HG02763 (cell line): ENCODE measurements at regions not wholly inside any gene's neighbourhood (a gene's known extent, or its start where the extent isn't known, plus 50 kb on each side); places are given as distances from the start of the nearest gene placed in this dataset.
"Not testable (repeated sequence)": the region's sequence is repeated elsewhere in the genome, so short reads cannot be mapped to it uniquely, and the experiment has no call there.

ENCODE experiments used
- ATAC-seq: cut with Tn5 transposase; IDR thresholded peaks from one replicate; pipeline ENCODE4 v1.9.1; 2021; ENCODE audit warnings: mild to moderate bottlenecking, moderate library complexity; ENCODE audit not compliant: unreplicated experiment

DNA sequence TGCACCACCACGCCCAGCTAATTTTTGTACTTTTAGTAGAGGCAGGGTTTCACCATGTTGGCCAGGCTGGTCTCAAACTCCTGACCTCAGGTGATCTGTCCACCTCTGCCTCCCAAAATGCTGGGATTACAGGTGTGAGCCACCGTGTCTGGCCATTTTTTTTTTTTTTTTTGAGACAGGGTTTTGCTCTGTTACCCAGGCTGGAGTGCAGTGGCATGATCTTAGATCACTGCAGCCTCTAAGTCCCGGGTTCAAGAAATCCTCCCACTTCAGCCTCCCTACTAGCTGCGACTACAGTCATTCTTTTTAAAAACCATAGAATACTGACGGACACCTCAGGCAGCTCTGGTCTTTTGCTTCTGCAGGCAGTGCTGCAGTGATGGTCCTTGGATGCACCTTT lies 54.9 kb upstream of the PTPN1 start:
- ATAC-seq, result not testable (repeated sequence)

DNA sequence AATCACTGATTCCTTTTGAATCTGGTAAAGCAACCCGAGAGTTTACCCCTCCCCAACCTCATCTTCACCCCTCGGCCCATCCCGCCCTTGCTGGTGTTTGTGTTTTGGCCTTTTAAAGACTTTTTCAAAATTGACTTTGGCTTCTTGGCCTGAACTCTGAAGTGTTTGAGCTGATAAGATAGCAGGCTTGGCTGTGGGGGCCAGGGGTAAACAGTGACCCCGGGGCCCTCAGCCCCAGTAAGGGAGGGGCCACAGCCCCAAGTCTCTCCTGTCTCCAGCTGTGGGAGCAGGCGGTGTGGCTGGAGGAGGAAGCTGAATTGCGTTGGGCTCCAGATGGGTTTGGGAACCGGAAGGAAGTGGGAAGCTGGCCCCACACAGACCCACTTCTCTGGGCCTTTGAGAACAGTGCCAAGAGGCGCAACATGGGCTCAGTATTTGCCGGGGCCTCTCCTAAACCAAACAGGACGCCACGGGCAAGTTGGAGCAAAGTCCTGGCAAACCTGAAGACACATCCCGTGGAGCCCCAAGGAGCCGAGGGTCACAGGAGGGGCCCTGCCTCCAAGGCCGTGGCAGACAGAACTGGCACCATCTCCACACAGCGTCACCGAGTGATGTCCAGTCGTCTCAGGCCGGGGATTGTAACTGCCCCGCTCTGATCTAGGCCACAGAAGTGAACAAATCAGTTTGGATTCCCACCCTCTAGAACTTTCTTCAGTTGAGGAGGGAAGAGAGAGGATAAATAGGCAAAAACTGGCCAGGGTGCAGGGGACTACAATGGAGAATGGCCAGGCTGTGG lies 54.3 kb upstream of the PTPN1 start:
- no peak for ATAC-seq

- ATAC-seq, result no peak
Measured at GRCh38 chr20:50456452-50457324, 53.5 kb upstream of the PTPN1 start.

- ATAC-seq, result no peak
Measured at GRCh38 chr20:50459124-50459918, 50.9 kb upstream of the PTPN1 start.

DNA sequence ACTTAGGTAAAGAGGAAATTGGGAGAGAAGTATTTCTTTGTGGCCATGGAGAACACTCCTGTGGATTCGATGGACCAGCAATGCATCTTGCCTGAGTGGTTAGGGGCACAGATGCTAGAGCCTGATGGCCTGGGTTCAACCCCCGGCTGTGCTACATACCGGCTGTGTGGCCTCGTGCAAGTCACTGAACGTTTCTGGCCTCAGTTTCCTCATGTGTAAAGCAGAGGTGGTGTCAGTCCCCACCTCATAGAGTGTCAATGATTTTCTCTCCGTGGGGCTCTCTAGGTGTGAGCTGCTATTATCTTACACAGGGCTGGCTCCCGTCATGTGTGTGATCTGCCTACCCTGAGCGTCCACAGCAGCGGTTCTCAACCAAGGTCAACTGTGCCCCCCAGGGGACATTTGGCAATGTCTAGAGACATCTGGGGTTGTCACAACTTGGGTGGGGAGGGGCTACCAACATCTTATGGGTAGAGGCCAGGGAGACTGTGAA lies 50.0 kb upstream of the PTPN1 start:
- no peak for ATAC-seq
